GM19397 (cell line): ENCODE measurements at regions not wholly inside any gene's neighbourhood (a gene's known extent, or its start where the extent isn't known, plus 50 kb on each side); places are given as distances from the start of the nearest gene placed in this dataset.
"Not testable (repeated sequence)": the region's sequence is repeated elsewhere in the genome, so short reads cannot be mapped to it uniquely, and the experiment has no call there.

ENCODE experiments used
- ATAC-seq: cut with Tn5 transposase; IDR thresholded peaks from one replicate; pipeline ENCODE4 v1.9.1; 2021; ENCODE audit warnings: mild to moderate bottlenecking, moderate library complexity; ENCODE audit not compliant: unreplicated experiment

- no peak for ATAC-seq
Measured at GRCh38 chr7:142698429-142698828, 50.8 kb upstream of the PRSS1 start.

- no peak for ATAC-seq
Measured at GRCh38 chr7:142697270-142697669, 52.0 kb upstream of the PRSS1 start.

- no peak for ATAC-seq
Measured at GRCh38 chr7:142696456-142697179, 52.7 kb upstream of the PRSS1 start.

- ATAC-seq, result no peak
Measured at GRCh38 chr7:142693911-142694310, 55.4 kb upstream of the PRSS1 start.

GRCh38 chr7:142690554-142691182 is 58.6 kb upstream of the PRSS1 start:
- ATAC-seq, result no peak

- no peak for ATAC-seq
Measured at GRCh38 chr7:142689439-142690120, 59.7 kb upstream of the PRSS1 start.

- ATAC-seq, result no peak
Measured at GRCh38 chr7:142685877-142686508, 63.3 kb upstream of the PRSS1 start.

- no peak for ATAC-seq
Measured at GRCh38 chr7:142681314-142682092, 67.8 kb upstream of the PRSS1 start.

- ATAC-seq, result no peak
Measured at GRCh38 chr7:142671506-142671905, 77.8 kb upstream of the PRSS1 start.

- ATAC-seq, result no peak
Measured at GRCh38 chr7:142670511-142670910, 78.8 kb upstream of the PRSS1 start.

- no peak for ATAC-seq
Measured at GRCh38 chr7:142669074-142669654, 80.1 kb upstream of the PRSS1 start.

- no peak for ATAC-seq
Measured at GRCh38 chr7:142668495-142668894, 80.8 kb upstream of the PRSS1 start.

- ATAC-seq, result no peak
Measured at GRCh38 chr7:142657376-142657775, 91.9 kb upstream of the PRSS1 start.

- ATAC-seq, result no peak
Measured at GRCh38 chr7:142654398-142654797, 94.9 kb upstream of the PRSS1 start.

GRCh38 chr7:142647749-142648148 is 101.5 kb upstream of the PRSS1 start:
- ATAC-seq, result no peak

- no peak for ATAC-seq
Measured at GRCh38 chr7:142646386-142647140, 102.7 kb upstream of the PRSS1 start.

- ATAC-seq, result no peak
Measured at GRCh38 chr7:142645777-142646176, 103.5 kb upstream of the PRSS1 start.

GRCh38 chr7:142642316-142642715 is 107.0 kb upstream of the PRSS1 start:
- no peak for ATAC-seq

- not testable (repeated sequence) for ATAC-seq
Measured at GRCh38 chr7:142641252-142641651, 108.0 kb upstream of the PRSS1 start.

- no peak for ATAC-seq
Measured at GRCh38 chr7:142638581-142638980, 110.7 kb upstream of the PRSS1 start.
